ENCODE measurements at regions not wholly inside any gene's neighbourhood (a gene's known extent, or its start where the extent isn't known, plus 50 kb on each side); places are given as distances from the start of the nearest gene placed in this dataset.

DNA sequence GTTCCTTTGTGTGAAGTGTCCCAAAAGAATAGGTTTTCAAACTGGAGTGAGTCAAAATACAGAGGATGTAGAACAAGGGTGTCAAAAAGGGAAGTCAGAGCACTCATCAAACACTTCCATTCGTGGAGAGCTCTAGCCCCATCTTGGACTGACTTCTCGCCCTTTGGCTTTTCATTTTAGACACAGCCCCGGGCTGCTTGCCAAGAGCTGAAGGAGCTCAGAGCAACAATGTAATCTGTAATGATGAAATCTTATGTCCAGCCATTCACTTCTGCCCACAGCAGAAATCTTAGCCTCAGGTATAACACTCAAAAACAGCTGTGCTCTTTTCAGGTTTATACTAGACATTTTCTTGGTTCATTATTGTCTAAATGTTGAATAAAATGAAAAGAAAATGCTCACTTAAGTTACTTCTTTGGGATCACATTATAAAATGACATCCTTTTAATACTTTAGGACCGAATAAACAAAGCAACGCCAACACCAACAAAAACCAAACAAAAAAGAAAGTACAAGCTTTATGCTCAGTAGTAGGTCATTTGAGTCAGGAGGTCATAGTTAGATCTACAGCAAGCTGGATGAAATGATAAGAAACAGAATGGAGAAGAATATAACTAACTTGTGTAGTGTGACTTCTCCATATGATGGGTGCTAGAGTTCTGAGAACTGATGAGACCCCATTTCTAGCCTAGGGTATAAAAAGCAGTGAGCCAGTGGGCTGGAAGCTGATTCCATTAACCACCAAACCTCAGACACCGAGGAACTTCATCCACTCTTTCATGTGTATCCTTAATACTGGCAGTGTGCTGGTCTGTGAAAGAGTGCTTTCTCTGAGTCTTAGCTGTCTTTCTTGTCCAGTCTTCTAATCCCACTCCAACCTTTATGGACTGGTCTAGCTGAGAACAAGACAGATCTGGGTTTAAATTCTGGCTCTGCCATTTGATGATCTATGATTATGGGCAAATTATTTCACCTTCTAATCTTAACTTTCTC, 131.8 kb upstream of the SLC7A14 start:
- no peak for TF ChIP-seq CTCF (IDR thresholded peaks at IDR 0.05; ENCODE audit: insufficient read depth, low read length, poor library complexity, severe bottlenecking)
- Histone ChIP-seq H3K36me3 (ENCODE audit: control insufficient read depth, insufficient read depth, low read length) (no peaks in the 10 kb centered on the region), H3K27me3 (ENCODE audit: control insufficient read depth, insufficient read depth, low read length) (no peaks in the 10 kb centered on the region), H3K4me3 (ENCODE audit: low read depth, low read length) (no peak overlapping the region)
- DNase-seq (ENCODE audit: low read depth) = no peak

GRCh38 chr3:170716172-170716805, 130.4 kb upstream of the SLC7A14 start:
- no peak for TF ChIP-seq CTCF (IDR thresholded peaks at IDR 0.05; ENCODE audit: insufficient read depth, low read length, poor library complexity, severe bottlenecking)
- Histone ChIP-seq H3K36me3 (ENCODE audit: control insufficient read depth, insufficient read depth, low read length) (no peaks in the 10 kb centered on the region), H3K4me3 (ENCODE audit: low read depth, low read length) (no peak overlapping the region), H3K27me3 (ENCODE audit: control insufficient read depth, insufficient read depth, low read length) (no peaks in the 10 kb centered on the region)
- no peak for DNase-seq (ENCODE audit: low read depth)

GRCh38 chr3:170714562-170715535, 129.0 kb upstream of the SLC7A14 start:
- Histone ChIP-seq H3K36me3 (ENCODE audit: control insufficient read depth, insufficient read depth, low read length) (no peaks in the 10 kb centered on the region), H3K4me3 (ENCODE audit: low read depth, low read length) (no peak overlapping the region), H3K27me3 (ENCODE audit: control insufficient read depth, insufficient read depth, low read length) (no peaks in the 10 kb centered on the region)
- TF ChIP-seq CTCF (IDR thresholded peaks at IDR 0.05; ENCODE audit: insufficient read depth, low read length, poor library complexity, severe bottlenecking) = no peak
- DNase-seq (ENCODE audit: low read depth) = no peak

DNA sequence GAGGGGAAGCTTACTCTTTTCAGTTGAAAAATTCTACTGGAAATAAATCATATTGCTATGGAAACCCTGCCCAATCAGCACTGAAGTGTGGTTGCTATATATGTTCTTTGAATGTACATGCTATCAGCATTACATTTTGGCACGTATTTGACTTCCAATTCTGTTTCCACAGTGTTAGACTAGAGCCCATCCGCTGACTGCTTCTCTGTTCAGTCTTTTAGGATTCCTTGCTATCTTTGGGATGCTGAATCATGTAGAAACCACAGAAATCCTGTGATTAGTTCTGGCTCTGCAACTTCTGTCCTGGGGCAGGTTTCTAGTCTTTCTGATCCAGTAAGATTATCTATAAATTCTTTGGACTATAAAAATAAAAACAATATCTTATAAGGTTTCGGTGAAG, 128.2 kb upstream of the SLC7A14 start:
- Histone ChIP-seq H3K36me3 (ENCODE audit: control insufficient read depth, insufficient read depth, low read length) (no peaks in the 10 kb centered on the region), H3K27me3 (ENCODE audit: control insufficient read depth, insufficient read depth, low read length) (no peaks in the 10 kb centered on the region), H3K4me3 (ENCODE audit: low read depth, low read length) (no peak overlapping the region)
- DNase-seq (ENCODE audit: low read depth) = no peak
- no peak for TF ChIP-seq CTCF (IDR thresholded peaks at IDR 0.05; ENCODE audit: insufficient read depth, low read length, poor library complexity, severe bottlenecking)

GRCh38 chr3:170713653-170714052, 127.8 kb upstream of the SLC7A14 start:
- TF ChIP-seq CTCF (IDR thresholded peaks at IDR 0.05; ENCODE audit: insufficient read depth, low read length, poor library complexity, severe bottlenecking) = no peak
- no peak for DNase-seq (ENCODE audit: low read depth)
- no peak overlapping the region for H3K4me3 ChIP-seq (ENCODE audit: low read depth, low read length)
- no peaks in the 10 kb centered on the region for H3K36me3 ChIP-seq (ENCODE audit: control insufficient read depth, insufficient read depth, low read length)
- H3K27me3 ChIP-seq (ENCODE audit: control insufficient read depth, insufficient read depth, low read length) = no peaks in the 10 kb centered on the region
